SIG-M5 treated with dmso at 0.1 percent for 504 hours (cell line): ENCODE measurements at regions not wholly inside any gene's neighbourhood (a gene's known extent, or its start where the extent isn't known, plus 50 kb on each side); places are given as distances from the start of the nearest gene placed in this dataset.

Experiments
- DNase-seq: peaks from one replicate; lab custom pipeline; 2025; ENCODE audit not compliant: unreplicated experiment; lab: John Stamatoyannopoulos, UW

- DNase-seq: no peak
These were observed 52.9 kb upstream of the SLC28A3 start for GRCh38 chr9:84393266-84393950.

GRCh38 chr9:84394036-84394435, 53.5 kb upstream of the SLC28A3 start:
- peak; percentile 28 for DNase-seq

GRCh38 chr9:84397151-84397728, 56.7 kb upstream of the SLC28A3 start:
- peak; percentile 58 for DNase-seq

- DNase-seq: no peak
These were observed 57.3 kb upstream of the SLC28A3 start for GRCh38 chr9:84397822-84398221.

- no peak for DNase-seq
These were observed 62.0 kb upstream of the SLC28A3 start for GRCh38 chr9:84402517-84402916.

GRCh38 chr9:84403288-84403687, 62.7 kb upstream of the SLC28A3 start:
- DNase-seq: no peak

- no peak for DNase-seq
These were observed 63.6 kb upstream of the SLC28A3 start for GRCh38 chr9:84404095-84404686.

GRCh38 chr9:84405667-84406066, 65.1 kb upstream of the SLC28A3 start:
- no peak for DNase-seq

GRCh38 chr9:84408416-84408815, 67.9 kb upstream of the SLC28A3 start:
- DNase-seq: no peak

- no peak for DNase-seq
These were observed 71.2 kb upstream of the SLC28A3 start for GRCh38 chr9:84411683-84412267.

GRCh38 chr9:84412654-84413053, 72.1 kb upstream of the SLC28A3 start:
- DNase-seq: no peak

- DNase-seq: no peak
These were observed 72.7 kb upstream of the SLC28A3 start for GRCh38 chr9:84413301-84413700.

GRCh38 chr9:84419031-84419602, 78.6 kb upstream of the SLC28A3 start:
- peak; percentile 1 for DNase-seq

- no peak for DNase-seq
These were observed 84.4 kb upstream of the SLC28A3 start for GRCh38 chr9:84424931-84425330.

- no peak for DNase-seq
These were observed 92.2 kb upstream of the SLC28A3 start for GRCh38 chr9:84432746-84433145.

GRCh38 chr9:84435902-84436301, 95.3 kb upstream of the SLC28A3 start:
- no peak for DNase-seq

GRCh38 chr9:84436386-84437109, 96.0 kb upstream of the SLC28A3 start:
- DNase-seq: no peak

- no peak for DNase-seq
These were observed 97.8 kb upstream of the SLC28A3 start for GRCh38 chr9:84438391-84438790.

GRCh38 chr9:84439250-84439649, 98.7 kb upstream of the SLC28A3 start:
- no peak for DNase-seq

- DNase-seq: no peak
These were observed 102.2 kb upstream of the SLC28A3 start for GRCh38 chr9:84442712-84443111.

GRCh38 chr9:84445737-84446136, 105.2 kb upstream of the SLC28A3 start:
- DNase-seq: no peak
